Posterior vena cava (tissue), 2 donors: ENCODE measurements at regions not wholly inside any gene's neighbourhood (a gene's known extent, or its start where the extent isn't known, plus 50 kb on each side); places are given as distances from the start of the nearest gene placed in this dataset.

ENCODE experiments used
- DNase-seq: peaks from one replicate; pipeline ENCODE4 v3.0.0-alpha.2; 2020; ENCODE audit warnings: low spot score
- intact Hi-C, 2 donors: fragments of 100-400 bp; cut with DNase I; formaldehyde crosslinking; loops; one replicate each; pipeline versions ENCODE4 v1.14.1 to v1.14.2; 2022 to 2023
- donor health status: DM: yes; HTN: yes; CAD: no.
- donor health status: DM: yes; HTN: yes; CAD: no.

GRCh38 chrX:39398215-39398962, 597.1 kb downstream of the MID1IP1 start:
- intact Hi-C loops = no loop called here
- no peak for DNase-seq

GRCh38 chrX:39398963-39399261, 597.7 kb downstream of the MID1IP1 start:
- DNase-seq = no peak

GRCh38 chrX:39399387-39399786, 598.1 kb downstream of the MID1IP1 start:
- intact Hi-C loops = no loop called here
- DNase-seq = no peak

More at GRCh38 chrX:39398963-39399261, 597.7 kb downstream of the MID1IP1 start:
- intact Hi-C loops = no loop called here

GRCh38 chrX:39401483-39402110, 600.3 kb downstream of the MID1IP1 start:
- intact Hi-C loops = no loop called here
- no peak for DNase-seq

GRCh38 chrX:39402158-39402557, 600.9 kb downstream of the MID1IP1 start:
- DNase-seq = no peak
- intact Hi-C loops = no loop called here

- no peak for DNase-seq
- intact Hi-C loops = no loop called here
Observed at GRCh38 chrX:39406799-39407198, 605.5 kb downstream of the MID1IP1 start.

GRCh38 chrX:39409246-39409917, 608.1 kb downstream of the MID1IP1 start:
- no peak for DNase-seq
- intact Hi-C loops = no loop called here

GRCh38 chrX:39414290-39414854, 613.1 kb downstream of the MID1IP1 start:
- intact Hi-C loops = no loop called here
- DNase-seq = no peak

- no peak for DNase-seq
- intact Hi-C loops = no loop called here
Observed at GRCh38 chrX:39416547-39417260, 615.4 kb downstream of the MID1IP1 start.

- no peak for DNase-seq
- intact Hi-C loops = no loop called here
Observed at GRCh38 chrX:39418254-39418704, 617.0 kb downstream of the MID1IP1 start.

GRCh38 chrX:39418731-39419638, 617.7 kb downstream of the MID1IP1 start:
- no peak for DNase-seq
- intact Hi-C loops = no loop called here

- no peak for DNase-seq
- intact Hi-C loops = no loop called here
Observed at GRCh38 chrX:39421006-39421405, 619.7 kb downstream of the MID1IP1 start.

GRCh38 chrX:39425124-39425806, 624.0 kb downstream of the MID1IP1 start:
- intact Hi-C loops = no loop called here
- no peak for DNase-seq

GRCh38 chrX:39426101-39426500, 624.8 kb downstream of the MID1IP1 start:
- no peak for DNase-seq

GRCh38 chrX:39427492-39427891, 626.2 kb downstream of the MID1IP1 start:
- intact Hi-C loops = no loop called here
- no peak for DNase-seq

More at GRCh38 chrX:39426101-39426500, 624.8 kb downstream of the MID1IP1 start:
- intact Hi-C loops = no loop called here

- intact Hi-C loops = no loop called here
Observed at GRCh38 chrX:39427906-39428305, 626.6 kb downstream of the MID1IP1 start.

GRCh38 chrX:39430551-39430950, 629.3 kb downstream of the MID1IP1 start:
- DNase-seq = no peak

More at GRCh38 chrX:39427906-39428305, 626.6 kb downstream of the MID1IP1 start:
- DNase-seq = no peak

GRCh38 chrX:39431893-39432292, 630.6 kb downstream of the MID1IP1 start:
- intact Hi-C loops = no loop called here
- no peak for DNase-seq

More at GRCh38 chrX:39430551-39430950, 629.3 kb downstream of the MID1IP1 start:
- intact Hi-C loops = no loop called here
